ENCODE measurements at regions not wholly inside any gene's neighbourhood (a gene's known extent, or its start where the extent isn't known, plus 50 kb on each side); places are given as distances from the start of the nearest gene placed in this dataset.

DNA sequence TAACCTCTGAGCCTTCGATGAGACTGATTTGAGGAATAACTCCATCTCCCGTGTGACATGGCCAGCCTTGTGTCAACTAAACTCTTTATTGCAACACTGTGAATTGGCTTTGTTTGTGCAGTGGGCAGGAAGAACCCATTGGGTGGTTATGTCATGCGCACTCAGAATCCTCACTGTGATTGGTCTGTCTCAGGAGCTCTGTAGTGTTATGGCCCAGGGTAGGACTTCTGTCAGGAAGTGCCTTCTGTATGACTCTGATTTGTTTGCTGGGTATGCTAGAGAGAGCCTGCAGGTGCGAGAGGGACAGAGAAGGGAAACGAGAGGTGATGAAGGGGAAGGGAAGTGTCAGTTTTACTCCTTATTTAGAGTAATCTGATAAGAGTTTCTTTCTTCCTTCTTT, 71.5 kb upstream of the DCD start:
- TF ChIP-seq BHLHE40 (IDR thresholded peaks at IDR 0.05; ENCODE audit: borderline replicate concordance) (no peak), FOXA1 (IDR thresholded peaks at IDR 0.05) (no peak), SUZ12 (IDR thresholded peaks at IDR 0.05) (no peak), ELF4 (IDR thresholded peaks at IDR 0.05) (no peak), ARNT (IDR thresholded peaks at IDR 0.05) (no peak), FOXM1 (IDR thresholded peaks at IDR 0.05; ENCODE audit: borderline replicate concordance) (no peak), ZNF384 (IDR thresholded peaks at IDR 0.05) (no peak), L3MBTL2 (conservative IDR thresholded peaks at IDR 0.05) (no peak), FOXK2 (IDR thresholded peaks at IDR 0.05) (no peak), SP1 (IDR thresholded peaks at IDR 0.05) (no peak), NFRKB (IDR thresholded peaks at IDR 0.05) (no peak), HDGF (IDR thresholded peaks at IDR 0.05; ENCODE audit: borderline replicate concordance) (no peak)
- TF ChIP-seq, protein P1, sequence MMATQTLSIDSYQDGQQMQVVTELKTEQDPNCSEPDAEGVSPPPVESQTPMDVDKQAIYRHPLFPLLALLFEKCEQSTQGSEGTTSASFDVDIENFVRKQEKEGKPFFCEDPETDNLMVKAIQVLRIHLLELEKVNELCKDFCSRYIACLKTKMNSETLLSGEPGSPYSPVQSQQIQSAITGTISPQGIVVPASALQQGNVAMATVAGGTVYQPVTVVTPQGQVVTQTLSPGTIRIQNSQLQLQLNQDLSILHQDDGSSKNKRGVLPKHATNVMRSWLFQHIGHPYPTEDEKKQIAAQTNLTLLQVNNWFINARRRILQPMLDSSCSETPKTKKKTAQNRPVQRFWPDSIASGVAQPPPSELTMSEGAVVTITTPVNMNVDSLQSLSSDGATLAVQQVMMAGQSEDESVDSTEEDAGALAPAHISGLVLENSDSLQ (IDR thresholded peaks at IDR 0.05): no peak
